PC-3 (cell line): ENCODE measurements at regions not wholly inside any gene's neighbourhood (a gene's known extent, or its start where the extent isn't known, plus 50 kb on each side); places are given as distances from the start of the nearest gene placed in this dataset.

Experiments
- CTCF ChIP-seq: fragments of 300-600 bp; sonication (generic); conservative IDR thresholded peaks from 2 replicates; pipeline ENCODE4 v1.5.1; 2017; ENCODE audit warnings: antibody characterized with exemption, low read depth, mild to moderate bottlenecking, low read length
- EZH2 ChIP-seq: fragments of 300-600 bp; sonication (generic); IDR thresholded peaks from one replicate; pipeline ENCODE4 v1.6.1; 2017; ENCODE audit warnings: antibody characterized with exemption, mild to moderate bottlenecking, low read length; ENCODE audit not compliant: unreplicated experiment

- no peak for TF ChIP-seq EZH2
- no peak for TF ChIP-seq CTCF
These were observed 163.0 kb upstream of the AGA start for GRCh38 chr4:177605252-177605651.
